Kidney (tissue), 13 donors: ENCODE measurements at regions not wholly inside any gene's neighbourhood (a gene's known extent, or its start where the extent isn't known, plus 50 kb on each side); places are given as distances from the start of the nearest gene placed in this dataset.

Experiments
- DNase-seq, 5 donors: peaks; one replicate each; pipeline ENCODE4 v3.0.0-alpha.2; 2013 to 2020
- FAIRE-seq: peaks from 2 replicates; lab custom pipeline; 2012; peaks lifted over from hg19 to GRCh38; lab: Jason Lieb, UNC
- H3K27ac ChIP-seq, 2 donors: one replicate each; pipeline ENCODE4 v1.7.0; 2013; ENCODE audit warnings: low read depth in 2 of 2, low read length in 2 of 2, inconsistent platforms in 1 of 2
- H3K27me3 ChIP-seq: one replicate; pipeline ENCODE4 v1.7.1; 2013; ENCODE audit warnings: low read length, inconsistent platforms; ENCODE audit not compliant: control insufficient read depth, insufficient read depth
- H3K36me3 ChIP-seq, 3 donors: one replicate each; pipeline versions ENCODE4 v1.7.0 to v1.7.1; 2013; ENCODE audit warnings: low read length in 3 of 3, control low read depth in 1 of 3, inconsistent platforms in 1 of 3; ENCODE audit not compliant: insufficient read depth in 3 of 3, control insufficient read depth in 2 of 3
- H3K4me1 ChIP-seq, 3 donors: one replicate each; pipeline versions ENCODE4 v1.7.0 to v1.7.1; 2013; ENCODE audit warnings: low read length in 3 of 3, inconsistent platforms in 1 of 3, low read depth in 1 of 3; ENCODE audit not compliant: control insufficient read depth in 2 of 3, insufficient read depth in 2 of 3
- H3K4me3 ChIP-seq, 3 donors: one replicate each; pipeline versions ENCODE4 v1.7.0 to v1.8.1; 2013; ENCODE audit warnings: low read length in 3 of 3, control low read depth in 1 of 3, inconsistent platforms in 1 of 3
- H3K9ac ChIP-seq, 3 donors: one replicate each; pipeline versions ENCODE4 v1.7.0 to v1.7.1; 2013; ENCODE audit warnings: low read length in 3 of 3, control low read depth in 1 of 3, inconsistent platforms in 1 of 3
- H3K9me3 ChIP-seq, 3 donors: one replicate each; pipeline versions ENCODE4 v1.7.0 to v1.7.1; 2013; ENCODE audit warnings: low read length in 3 of 3, control low read depth in 1 of 3, inconsistent platforms in 1 of 3; ENCODE audit not compliant: control insufficient read depth in 2 of 3, insufficient read depth in 1 of 3
- CTCF ChIP-seq: IDR thresholded peaks from 3 replicates; pipeline ENCODE4 v1.5.1; 2012; ENCODE audit warnings: mild to moderate bottlenecking, moderate library complexity, borderline replicate concordance; ENCODE audit not compliant: insufficient read depth; ENCODE audit errors: extremely low read depth
- intact Hi-C: fragments of 100-400 bp; cut with DNase I; formaldehyde crosslinking; loops from one replicate; pipeline ENCODE4 v1.11.1; 2022
- donor health status: control.
- donor health status: control.
- donor health status: control.
- donor health status: control.
- donor health status: control.
- donor health status: DM: yes; HTN: yes; CAD: no.
- donor health status: Normal renal cell carcinoma (clear cell type).

GRCh38 chr2:105631011-105631410 lies 113.7 kb upstream of the NCK2 start:
- Histone ChIP-seq H3K4me1 (no peaks in the 10 kb centered on the region), H3K36me3 (no peaks in the 10 kb centered on the region), H3K4me3 (no peak overlapping the region), H3K9ac (no peak overlapping the region), H3K9me3 (no peaks in the 10 kb centered on the region), H3K27me3 (no peaks in the 10 kb centered on the region), H3K27ac (no peak overlapping the region)
- FAIRE-seq (no peak), DNase-seq (no peak)
- TF ChIP-seq CTCF: no peak
- intact Hi-C loops: no loop called here

GRCh38 chr2:105629634-105630033 lies 115.1 kb upstream of the NCK2 start:
- no peak overlapping the region for H3K4me3 ChIP-seq
- H3K9me3 ChIP-seq: no peaks in the 10 kb centered on the region
- peaks cover 0 to 2% (median 0%) of the 10 kb centered on the region in 3 donors for H3K4me1 ChIP-seq
- no peaks in the 10 kb centered on the region for H3K27me3 ChIP-seq
- no peak overlapping the region for H3K27ac ChIP-seq
- no peak for DNase-seq
- no peaks in the 10 kb centered on the region for H3K36me3 ChIP-seq
- no peak for TF ChIP-seq CTCF
- FAIRE-seq: no peak
- intact Hi-C loops: no loop called here
- no peak overlapping the region for H3K9ac ChIP-seq

GRCh38 chr2:105627534-105627933 lies 117.2 kb upstream of the NCK2 start:
- Histone ChIP-seq H3K27me3 (no peaks in the 10 kb centered on the region), H3K27ac (no peak overlapping the region), H3K4me3 (no peak overlapping the region), H3K4me1 (peaks cover 0 to 2% (median 0%) of the 10 kb centered on the region in 3 donors), H3K36me3 (no peaks in the 10 kb centered on the region), H3K9ac (no peak overlapping the region), H3K9me3 (no peaks in the 10 kb centered on the region)
- intact Hi-C loops: no loop called here
- DNase-seq (no peak), FAIRE-seq (no peak)
- TF ChIP-seq CTCF: no peak

- Histone ChIP-seq H3K9ac (no peak overlapping the region), H3K4me3 (no peak overlapping the region), H3K27ac (no peak overlapping the region), H3K4me1 (peaks cover 0 to 2% (median 0%) of the 10 kb centered on the region in 3 donors), H3K27me3 (no peaks in the 10 kb centered on the region), H3K9me3 (no peaks in the 10 kb centered on the region), H3K36me3 (no peaks in the 10 kb centered on the region)
- intact Hi-C loops: no loop called here
- TF ChIP-seq CTCF: no peak
- FAIRE-seq: no peak
- DNase-seq: no peak
Measured at GRCh38 chr2:105626966-105627340, 117.8 kb upstream of the NCK2 start.
